ENCODE measurements at regions not wholly inside any gene's neighbourhood (a gene's known extent, or its start where the extent isn't known, plus 50 kb on each side); places are given as distances from the start of the nearest gene placed in this dataset.

DNA sequence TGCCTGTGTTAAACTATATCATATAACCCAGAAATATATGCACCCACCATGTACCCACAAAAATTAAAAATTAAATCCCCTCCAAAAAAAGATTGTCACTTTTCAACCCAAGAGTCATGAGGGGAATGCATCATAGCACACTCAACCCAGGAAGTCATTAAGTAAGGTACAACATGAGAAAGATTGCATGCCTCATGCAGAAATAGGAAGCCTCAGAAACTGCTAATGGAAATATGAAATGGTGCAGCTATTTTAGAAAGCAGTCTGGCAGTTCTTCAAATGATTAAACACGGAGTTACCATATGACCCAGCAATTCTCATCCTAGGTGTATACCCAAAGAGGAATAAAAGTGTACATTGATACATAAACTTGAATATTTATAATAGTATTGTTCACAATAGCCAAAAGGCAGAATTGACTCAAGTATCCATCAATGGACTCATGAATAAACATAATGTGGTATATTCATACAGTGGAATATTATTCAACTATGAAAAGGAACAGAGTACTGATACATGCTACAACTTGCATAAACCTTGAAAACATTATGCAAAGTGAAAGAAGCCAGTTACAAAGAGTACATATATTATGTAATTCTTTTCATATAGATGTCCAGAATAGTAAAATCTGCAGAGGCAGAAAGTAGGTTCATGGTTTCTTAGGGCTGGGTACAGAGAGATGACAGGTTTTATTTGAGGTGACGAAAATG lies 70.4 kb downstream of the TMEM100 start:
- H3K9me2 ChIP-seq (replicated peaks; ENCODE audit: insufficient read depth, low read length): no peaks in the 10 kb centered on the region
- H3K9ac ChIP-seq (ENCODE audit: low read length): no peak overlapping the region
- H3K4me3 ChIP-seq (ENCODE audit: low read length): no peak overlapping the region
- H3K4me1 ChIP-seq (ENCODE audit: low read length): no peaks in the 10 kb centered on the region
- no peak overlapping the region for H3K27ac ChIP-seq (ENCODE audit: low read length)
- H3K4me2 ChIP-seq (ENCODE audit: low read depth, low read length): no peak overlapping the region
- H3K79me2 ChIP-seq (ENCODE audit: low read length): no peaks in the 10 kb centered on the region
- no peaks in the 10 kb centered on the region for H4K20me1 ChIP-seq (ENCODE audit: insufficient read depth, low read length)
- no peak for DNase-seq
- no peaks in the 10 kb centered on the region for H3K36me3 ChIP-seq (replicated peaks; ENCODE audit: insufficient read depth, low read length)
- no peaks in the 10 kb centered on the region for H3K9me3 ChIP-seq (replicated peaks; ENCODE audit: insufficient read depth, low read length)
- H3F3A ChIP-seq (ENCODE audit: insufficient read depth, low read length): no peaks in the 10 kb centered on the region
- TF ChIP-seq, protein P1, sequence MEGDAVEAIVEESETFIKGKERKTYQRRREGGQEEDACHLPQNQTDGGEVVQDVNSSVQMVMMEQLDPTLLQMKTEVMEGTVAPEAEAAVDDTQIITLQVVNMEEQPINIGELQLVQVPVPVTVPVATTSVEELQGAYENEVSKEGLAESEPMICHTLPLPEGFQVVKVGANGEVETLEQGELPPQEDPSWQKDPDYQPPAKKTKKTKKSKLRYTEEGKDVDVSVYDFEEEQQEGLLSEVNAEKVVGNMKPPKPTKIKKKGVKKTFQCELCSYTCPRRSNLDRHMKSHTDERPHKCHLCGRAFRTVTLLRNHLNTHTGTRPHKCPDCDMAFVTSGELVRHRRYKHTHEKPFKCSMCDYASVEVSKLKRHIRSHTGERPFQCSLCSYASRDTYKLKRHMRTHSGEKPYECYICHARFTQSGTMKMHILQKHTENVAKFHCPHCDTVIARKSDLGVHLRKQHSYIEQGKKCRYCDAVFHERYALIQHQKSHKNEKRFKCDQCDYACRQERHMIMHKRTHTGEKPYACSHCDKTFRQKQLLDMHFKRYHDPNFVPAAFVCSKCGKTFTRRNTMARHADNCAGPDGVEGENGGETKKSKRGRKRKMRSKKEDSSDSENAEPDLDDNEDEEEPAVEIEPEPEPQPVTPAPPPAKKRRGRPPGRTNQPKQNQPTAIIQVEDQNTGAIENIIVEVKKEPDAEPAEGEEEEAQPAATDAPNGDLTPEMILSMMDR (IDR thresholded peaks at IDR 0.05; ENCODE audit: low read length): no peak
- TF ChIP-seq EZH2 (optimal IDR thresholded peaks at IDR 0.05; ENCODE audit: low read depth, low read length) (no peak), EZH2phosphoT487 (IDR thresholded peaks at IDR 0.05; ENCODE audit: low read length) (no peak)
- H2AFZ ChIP-seq (ENCODE audit: low read length): no peak overlapping the region
- no peaks in the 10 kb centered on the region for H3K27me3 ChIP-seq (replicated peaks; ENCODE audit: insufficient read depth, low read length)

DNA sequence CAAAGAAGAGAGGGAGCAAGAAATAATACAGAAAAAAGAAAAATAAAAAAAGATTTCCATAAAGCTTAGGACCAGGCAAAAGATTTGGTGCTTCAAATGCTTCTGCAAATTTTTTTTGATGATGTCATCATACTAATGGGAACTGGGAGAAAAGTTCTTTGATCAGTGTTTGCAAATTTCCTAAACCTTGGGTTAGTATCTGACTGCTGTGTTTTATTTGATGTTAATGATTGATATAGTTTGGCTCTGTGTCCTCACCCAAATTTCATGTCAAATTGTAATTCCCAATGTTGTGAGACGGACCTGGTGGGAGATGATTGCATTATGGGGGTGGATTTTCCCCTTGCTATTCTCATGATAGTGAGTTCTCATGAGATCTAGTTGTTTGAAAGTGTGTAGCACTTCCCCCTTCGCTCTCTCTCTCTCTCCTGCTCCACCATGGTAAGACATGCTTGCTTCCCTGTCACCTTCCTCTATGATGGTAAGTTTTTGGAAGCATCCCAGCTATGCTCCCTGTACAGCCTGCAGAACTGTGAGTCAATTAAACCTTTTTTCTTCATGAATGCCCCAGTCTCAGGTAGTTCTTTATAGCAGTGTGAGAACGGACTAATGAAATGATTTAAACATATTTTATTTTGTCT lies 72.6 kb downstream of the TMEM100 start:
- no peak for DNase-seq
- TF ChIP-seq EZH2phosphoT487 (IDR thresholded peaks at IDR 0.05; ENCODE audit: low read length) (no peak), EZH2 (optimal IDR thresholded peaks at IDR 0.05; ENCODE audit: low read depth, low read length) (no peak)
- TF ChIP-seq, protein P1 (IDR thresholded peaks at IDR 0.05; ENCODE audit: low read length): no peak
- Histone ChIP-seq H3K79me2 (ENCODE audit: low read length) (no peaks in the 10 kb centered on the region), H3K9me2 (replicated peaks; ENCODE audit: insufficient read depth, low read length) (no peaks in the 10 kb centered on the region), H4K20me1 (ENCODE audit: insufficient read depth, low read length) (no peaks in the 10 kb centered on the region), H3F3A (ENCODE audit: insufficient read depth, low read length) (no peaks in the 10 kb centered on the region), H3K27me3 (replicated peaks; ENCODE audit: insufficient read depth, low read length) (no peaks in the 10 kb centered on the region), H3K4me3 (ENCODE audit: low read length) (no peak overlapping the region), H2AFZ (ENCODE audit: low read length) (no peak overlapping the region), H3K9me3 (replicated peaks; ENCODE audit: insufficient read depth, low read length) (no peaks in the 10 kb centered on the region), H3K4me1 (ENCODE audit: low read length) (no peaks in the 10 kb centered on the region), H3K4me2 (ENCODE audit: low read depth, low read length) (no peak overlapping the region), H3K9ac (ENCODE audit: low read length) (no peak overlapping the region), H3K27ac (ENCODE audit: low read length) (no peak overlapping the region), H3K36me3 (replicated peaks; ENCODE audit: insufficient read depth, low read length) (no peaks in the 10 kb centered on the region)

DNA sequence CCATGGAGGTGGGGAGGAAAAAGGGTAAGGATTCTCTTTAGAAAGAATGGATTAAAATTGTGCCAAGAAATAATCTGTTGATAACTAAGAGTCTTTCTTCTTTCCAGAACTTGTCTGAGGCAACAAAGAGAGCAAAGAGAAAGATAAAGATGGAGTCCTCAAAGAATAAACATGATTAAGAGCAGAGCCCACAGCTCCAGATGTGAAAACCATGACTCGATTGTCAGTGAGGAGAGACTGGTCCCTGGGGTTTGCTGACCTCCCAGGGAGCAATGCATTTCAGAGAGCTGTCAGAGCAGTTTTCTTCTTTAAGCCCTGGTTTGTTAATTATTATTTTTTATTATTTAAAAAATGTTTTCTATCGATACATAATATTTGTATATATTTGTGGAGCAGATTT lies 74.6 kb downstream of the TMEM100 start:
- H2AFZ ChIP-seq (ENCODE audit: low read length): no peak overlapping the region
- H4K20me1 ChIP-seq (ENCODE audit: insufficient read depth, low read length): no peaks in the 10 kb centered on the region
- no peak for DNase-seq
- H3K4me2 ChIP-seq (ENCODE audit: low read depth, low read length): no peak overlapping the region
- H3K9me3 ChIP-seq (replicated peaks; ENCODE audit: insufficient read depth, low read length): no peaks in the 10 kb centered on the region
- no peaks in the 10 kb centered on the region for H3K4me1 ChIP-seq (ENCODE audit: low read length)
- H3K4me3 ChIP-seq (ENCODE audit: low read length): no peak overlapping the region
- H3K27me3 ChIP-seq (replicated peaks; ENCODE audit: insufficient read depth, low read length): no peaks in the 10 kb centered on the region
- no peaks in the 10 kb centered on the region for H3K79me2 ChIP-seq (ENCODE audit: low read length)
- H3K9ac ChIP-seq (ENCODE audit: low read length): no peak overlapping the region
- H3K9me2 ChIP-seq (replicated peaks; ENCODE audit: insufficient read depth, low read length): no peaks in the 10 kb centered on the region
- no peaks in the 10 kb centered on the region for H3F3A ChIP-seq (ENCODE audit: insufficient read depth, low read length)
- TF ChIP-seq EZH2 (optimal IDR thresholded peaks at IDR 0.05; ENCODE audit: low read depth, low read length) (no peak), EZH2phosphoT487 (IDR thresholded peaks at IDR 0.05; ENCODE audit: low read length) (no peak)
- TF ChIP-seq, protein P1 (IDR thresholded peaks at IDR 0.05; ENCODE audit: low read length): no peak
- H3K36me3 ChIP-seq (replicated peaks; ENCODE audit: insufficient read depth, low read length): no peaks in the 10 kb centered on the region
- no peak overlapping the region for H3K27ac ChIP-seq (ENCODE audit: low read length)
